ENCODE measurements at regions not wholly inside any gene's neighbourhood (a gene's known extent, or its start where the extent isn't known, plus 50 kb on each side); places are given as distances from the start of the nearest gene placed in this dataset.

- DNase-seq: no peak
These were observed 942.9 kb upstream of the EPHA7 start for GRCh38 chr6:94362061-94362864.

- no peak for DNase-seq
These were observed 942.1 kb upstream of the EPHA7 start for GRCh38 chr6:94361304-94362060.

- no peak for DNase-seq
These were observed 938.1 kb upstream of the EPHA7 start for GRCh38 chr6:94357381-94357980.

GRCh38 chr6:94350833-94351232, 931.5 kb upstream of the EPHA7 start:
- DNase-seq: no peak

GRCh38 chr6:94349227-94349626, 929.9 kb upstream of the EPHA7 start:
- no peak for DNase-seq

GRCh38 chr6:94344866-94345265, 925.5 kb upstream of the EPHA7 start:
- no peak for DNase-seq

GRCh38 chr6:94341173-94341572, 921.8 kb upstream of the EPHA7 start:
- no peak for DNase-seq

- no peak for DNase-seq
These were observed 904.5 kb upstream of the EPHA7 start for GRCh38 chr6:94323853-94324252.

GRCh38 chr6:94300424-94301144, 881.2 kb upstream of the EPHA7 start:
- no peak for DNase-seq

- no peak for DNase-seq
These were observed 869.8 kb upstream of the EPHA7 start for GRCh38 chr6:94289131-94289530.

GRCh38 chr6:94278146-94278545, 858.8 kb upstream of the EPHA7 start:
- DNase-seq: no peak

GRCh38 chr6:94272327-94272726, 853.0 kb upstream of the EPHA7 start:
- DNase-seq: no peak

GRCh38 chr6:94270091-94270948, 851.0 kb upstream of the EPHA7 start:
- no peak for DNase-seq

GRCh38 chr6:94269256-94269655, 849.9 kb upstream of the EPHA7 start:
- no peak for DNase-seq

GRCh38 chr6:94260765-94261164, 841.4 kb upstream of the EPHA7 start:
- no peak for DNase-seq

- DNase-seq: no peak
These were observed 835.3 kb upstream of the EPHA7 start for GRCh38 chr6:94254689-94255088.

- no peak for DNase-seq
These were observed 832.5 kb upstream of the EPHA7 start for GRCh38 chr6:94251878-94252277.

GRCh38 chr6:94245395-94245794, 826.0 kb upstream of the EPHA7 start:
- DNase-seq: no peak

GRCh38 chr6:94238868-94239267, 819.5 kb upstream of the EPHA7 start:
- DNase-seq: no peak

GRCh38 chr6:94227741-94228140, 808.4 kb upstream of the EPHA7 start:
- DNase-seq: no peak

- DNase-seq: no peak
These were observed 798.5 kb upstream of the EPHA7 start for GRCh38 chr6:94217836-94218235.

- no peak for DNase-seq
These were observed 796.2 kb upstream of the EPHA7 start for GRCh38 chr6:94215552-94215951.
